Fibroblast of skin of right quadriceps (primary cell): ENCODE measurements at regions not wholly inside any gene's neighbourhood (a gene's known extent, or its start where the extent isn't known, plus 50 kb on each side); places are given as distances from the start of the nearest gene placed in this dataset.

Experiments used
- DNase-seq: peaks from one replicate; pipeline ENCODE4 v3.0.0-alpha.2; 2013

DNA sequence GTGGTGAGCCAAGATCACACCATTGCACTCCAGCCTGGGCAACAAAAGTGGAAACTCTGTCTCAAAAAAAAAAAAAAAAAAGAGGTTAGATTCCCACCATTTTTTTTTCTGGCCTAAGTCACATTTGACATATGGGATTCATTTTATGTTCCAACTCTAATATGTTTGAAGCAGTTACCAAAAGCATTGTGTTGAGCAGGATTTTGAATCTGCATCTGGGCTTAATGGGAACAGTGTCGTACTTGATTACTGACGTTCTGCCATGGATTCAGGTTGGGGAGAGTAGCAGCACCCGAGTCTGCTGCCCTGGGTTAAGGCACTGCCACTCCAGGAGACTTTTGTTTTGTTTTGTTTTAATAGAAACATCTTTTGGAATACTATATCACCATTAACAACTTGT is 348.7 kb upstream of the TBL1XR1 start:
- DNase-seq, result no peak

- DNase-seq, result no peak
Measured at GRCh38 chr3:177547711-177548350, 350.5 kb upstream of the TBL1XR1 start.

DNA sequence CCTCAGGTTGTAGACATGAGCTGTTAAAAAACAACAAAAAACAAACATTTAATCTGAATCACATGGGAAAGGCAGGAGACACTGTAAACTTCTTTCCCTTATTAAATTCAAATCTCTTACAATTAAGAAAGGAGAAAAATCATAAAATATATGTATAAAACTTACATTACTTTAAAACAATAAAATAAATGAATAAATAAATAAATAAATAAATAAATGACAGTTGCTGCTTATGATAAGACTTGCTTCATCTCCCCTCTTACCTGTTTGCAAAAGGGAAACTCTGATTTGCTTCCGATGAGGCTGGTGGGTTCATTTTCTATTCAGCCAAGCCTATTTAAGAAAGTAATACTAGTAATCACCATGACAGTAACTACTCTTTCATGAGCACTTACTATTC is 353.4 kb upstream of the TBL1XR1 start:
- DNase-seq, result no peak

- no peak for DNase-seq
Measured at GRCh38 chr3:177551431-177551836, 354.2 kb upstream of the TBL1XR1 start.

DNA sequence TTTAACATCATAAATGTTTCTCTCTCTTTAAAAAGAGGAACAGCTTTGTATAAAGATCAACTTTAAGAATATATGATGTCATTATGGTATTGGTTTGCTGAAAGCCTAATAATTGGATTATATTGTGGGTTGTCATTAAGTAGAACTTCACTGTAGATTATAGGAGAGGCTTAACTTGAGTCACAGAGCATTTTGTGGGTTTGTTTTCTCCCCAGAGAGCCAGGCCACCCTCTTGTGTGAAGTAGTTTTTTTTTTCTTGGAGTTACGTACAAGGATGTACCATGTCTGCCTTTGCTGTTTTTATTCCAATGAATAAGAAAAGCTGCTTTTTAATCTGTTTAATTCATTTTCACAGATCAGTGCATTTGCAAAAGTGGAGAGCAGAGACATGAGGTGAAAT is 354.8 kb upstream of the TBL1XR1 start:
- no peak for DNase-seq

GRCh38 chr3:177553012-177553411 is 355.7 kb upstream of the TBL1XR1 start:
- DNase-seq, result no peak

- no peak for DNase-seq
Measured at GRCh38 chr3:177553579-177553978, 356.3 kb upstream of the TBL1XR1 start.

GRCh38 chr3:177554895-177555759 is 357.8 kb upstream of the TBL1XR1 start:
- DNase-seq, result peak; percentile 58

GRCh38 chr3:177557548-177557947 is 360.3 kb upstream of the TBL1XR1 start:
- DNase-seq, result no peak

GRCh38 chr3:177561365-177561764 is 364.1 kb upstream of the TBL1XR1 start:
- no peak for DNase-seq

GRCh38 chr3:177561769-177562392 is 364.6 kb upstream of the TBL1XR1 start:
- no peak for DNase-seq

DNA sequence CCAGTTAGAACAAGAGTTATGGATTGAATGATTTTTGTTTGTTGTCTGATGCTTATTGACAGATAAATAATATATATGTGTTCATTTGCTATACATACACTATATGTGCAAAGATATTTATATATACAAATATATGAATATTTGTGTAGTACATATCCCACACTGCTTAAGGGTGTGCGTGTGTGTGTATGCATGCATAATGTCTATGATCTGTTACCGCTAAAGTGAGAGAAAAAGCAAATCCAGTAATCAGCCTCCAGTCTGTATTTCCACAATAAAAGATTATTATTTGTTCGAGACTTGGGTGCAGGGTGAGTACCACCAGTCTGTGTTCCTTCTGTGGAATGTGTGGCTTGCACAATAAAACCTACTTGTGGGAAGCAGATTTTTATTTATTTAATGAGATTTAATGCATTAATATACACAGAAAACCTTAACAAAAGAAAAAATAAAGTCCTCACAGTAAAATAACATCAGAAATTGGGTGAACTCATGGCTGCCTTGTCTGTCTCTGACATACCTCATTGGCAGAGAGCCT is 366.0 kb upstream of the TBL1XR1 start:
- peak; percentile 20 for DNase-seq

DNA sequence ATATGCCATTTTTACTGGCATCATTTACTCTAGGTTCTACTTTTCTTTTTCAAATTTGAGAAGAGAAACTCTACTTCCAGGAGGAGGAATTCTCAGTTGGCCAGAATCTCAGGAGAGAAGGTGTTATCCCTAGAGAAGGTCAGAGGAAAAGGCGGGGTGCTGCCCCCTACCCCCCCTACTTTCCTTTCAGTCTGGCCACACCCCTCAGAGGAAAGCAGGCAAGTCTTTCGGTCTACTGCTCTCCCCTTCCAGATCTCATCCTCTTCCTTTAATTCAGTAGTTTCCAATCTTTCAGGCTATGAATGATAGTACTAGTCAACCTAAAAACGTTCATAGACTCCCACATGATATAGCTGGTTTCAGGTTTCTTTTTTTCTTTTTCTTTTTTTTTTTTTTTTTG is 366.5 kb upstream of the TBL1XR1 start:
- DNase-seq, result no peak

DNA sequence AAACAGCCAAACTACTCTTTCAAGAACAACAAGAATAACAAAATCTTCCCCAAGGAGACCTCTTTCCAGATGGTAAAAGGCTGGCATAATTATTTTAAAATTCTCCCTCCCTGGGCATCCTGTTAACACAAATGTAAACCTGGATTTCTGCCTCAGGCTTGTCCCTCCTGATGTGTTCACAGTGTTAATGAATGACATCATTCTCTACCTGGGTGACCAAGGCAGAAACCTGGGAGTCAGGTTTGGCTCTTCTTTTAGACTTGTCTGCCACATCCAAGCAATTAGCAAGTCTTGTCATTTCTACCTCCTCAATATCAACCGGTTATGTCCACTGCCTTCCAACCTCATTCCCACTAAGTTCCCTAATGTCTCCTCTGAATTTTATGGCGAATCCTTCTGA is 368.7 kb upstream of the TBL1XR1 start:
- DNase-seq, result no peak

GRCh38 chr3:177567833-177568232 is 370.6 kb upstream of the TBL1XR1 start:
- no peak for DNase-seq

DNA sequence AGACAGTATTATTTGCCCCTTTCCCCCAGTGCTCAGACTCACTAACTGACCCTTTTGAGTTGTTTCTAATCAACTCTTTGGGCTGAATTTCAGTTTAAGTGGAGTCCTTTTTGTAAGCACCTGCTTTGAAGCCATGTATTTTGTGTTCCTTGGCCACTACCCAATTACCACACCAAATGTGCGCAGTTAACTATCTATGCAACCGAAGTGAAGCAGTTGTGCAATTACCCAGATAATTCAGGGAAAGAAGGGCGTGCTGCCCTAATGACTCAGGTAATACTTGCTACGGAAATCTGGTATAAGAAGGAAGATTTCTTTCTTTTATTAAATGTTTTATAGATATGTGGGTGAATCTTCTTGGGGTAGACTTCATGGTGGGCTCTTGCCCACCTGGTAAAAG is 371.9 kb upstream of the TBL1XR1 start:
- no peak for DNase-seq

- DNase-seq, result peak; percentile 89
Measured at GRCh38 chr3:177569875-177570657, 372.8 kb upstream of the TBL1XR1 start.

DNA sequence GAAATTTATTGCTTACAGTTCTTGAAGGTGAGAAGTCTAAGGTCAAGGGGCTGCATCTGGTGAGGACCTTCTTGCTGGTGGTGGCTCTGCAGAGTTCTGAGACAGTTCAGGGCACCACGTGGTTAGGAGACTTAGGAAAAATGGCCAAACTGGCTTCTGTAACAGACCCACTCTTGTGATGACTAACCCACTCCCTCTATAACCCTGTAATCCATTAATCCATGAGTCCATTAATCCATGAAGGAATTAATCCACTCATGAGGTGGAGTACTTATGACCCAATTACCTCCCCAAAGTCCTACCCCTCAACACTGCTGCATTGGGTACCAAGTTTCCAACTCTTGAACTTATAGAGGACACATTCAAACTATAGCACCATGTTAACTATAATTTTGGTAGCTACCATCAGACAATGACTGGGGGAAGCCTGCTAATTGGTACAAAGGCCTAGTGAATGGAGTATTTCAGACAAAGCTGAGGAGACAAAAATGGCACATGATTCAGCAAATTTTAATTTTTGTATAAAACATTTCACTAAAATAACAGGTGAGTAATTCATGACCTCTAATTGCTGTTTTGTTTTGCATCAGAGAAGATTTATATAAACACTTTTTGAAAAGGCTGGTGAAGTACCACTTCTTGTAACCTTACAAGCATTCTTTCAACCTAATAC is 374.1 kb upstream of the TBL1XR1 start:
- DNase-seq, result no peak

DNA sequence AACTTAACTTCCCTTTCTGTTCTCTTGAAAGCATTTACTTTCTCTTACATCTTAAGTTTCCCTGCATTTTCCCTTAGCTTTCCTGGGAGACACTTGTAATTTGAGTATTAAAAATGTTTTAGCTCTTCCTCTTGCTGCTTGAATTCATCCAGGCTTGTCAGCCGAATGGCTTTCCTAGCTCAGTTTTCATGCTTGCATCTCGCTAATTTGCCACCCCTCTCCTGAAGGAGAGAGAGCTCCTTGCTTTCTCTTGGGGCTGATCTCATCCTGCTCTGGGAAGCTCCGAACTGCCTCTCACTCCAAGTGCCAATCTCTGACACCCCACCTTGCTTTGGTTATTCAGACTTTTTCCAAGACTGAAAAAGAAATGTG is 374.6 kb upstream of the TBL1XR1 start:
- no peak for DNase-seq

GRCh38 chr3:177574222-177574856 is 377.1 kb upstream of the TBL1XR1 start:
- peak; percentile 63 for DNase-seq

- peak; percentile 31 for DNase-seq
Measured at GRCh38 chr3:177576746-177577145, 379.5 kb upstream of the TBL1XR1 start.

GRCh38 chr3:177578488-177578887 is 381.2 kb upstream of the TBL1XR1 start:
- DNase-seq, result no peak
